GM12878 (cell line): ENCODE measurements at regions not wholly inside any gene's neighbourhood (a gene's known extent, or its start where the extent isn't known, plus 50 kb on each side); places are given as distances from the start of the nearest gene placed in this dataset.

Source experiments
- ATAC-seq: fragments of 200-7000 bp; cut with Tn5 transposase; 3 replicates; pipeline ENCODE4 v1.9.1; 2020; ENCODE audit warnings: mild to moderate bottlenecking, moderate library complexity
- BruUV-seq: library from RNA; stranded (reverse); fragments of 400-500 nt; replicated peaks from 2 replicates; lab custom pipeline; 2021; lab: Mats Ljungman, UMichigan
- CTCF ChIA-PET: fragments of 300-600 bp; sonication (Branson Sonifier 250); formaldehyde crosslinking; extraction: SDS; loops from one replicate; lab custom pipeline; 2021; ENCODE audit warnings: inconsistent platforms; lab: Yijun Ruan, JAX
- POLR2A ChIA-PET: fragments of 350-600 bp; formaldehyde crosslinking; extraction: SDS; loops from one replicate; lab custom pipeline; 2021; ENCODE audit warnings: inconsistent platforms; lab: Charles Lee
- RAD21 ChIA-PET: fragments of 300-600 bp; sonication (Branson Sonifier 250); formaldehyde crosslinking; loops from one replicate; lab custom pipeline; 2023; ENCODE audit warnings: antibody characterized with exemption; ENCODE audit not compliant: unreplicated experiment; lab: Charles Lee
- SMC1A ChIA-PET: fragments of 300-600 bp; sonication (Branson Sonifier 250); formaldehyde crosslinking; loops from one replicate; lab custom pipeline; 2023; ENCODE audit not compliant: unreplicated experiment, uncharacterized antibody; lab: Charles Lee
- DNase-seq: peaks from one replicate; pipeline ENCODE4 v3.0.0-alpha.2; 2011; ENCODE audit warnings: low read depth, low spot score
- FAIRE-seq: peaks from 3 replicates; lab custom pipeline; 2011; peaks lifted over from hg19 to GRCh38; lab: Jason Lieb, UNC
- H2AFZ ChIP-seq: 2 replicates; pipeline ENCODE4 v1.6.0; 2011; ENCODE audit warnings: low read depth, low read length, control low read depth; ENCODE audit not compliant: control insufficient read depth
- H3K27ac ChIP-seq: 2 replicates; pipeline ENCODE4 v1.5.1; 2011; ENCODE audit warnings: control low read depth; ENCODE audit not compliant: control insufficient read depth, insufficient read depth
- H3K27me3 ChIP-seq, 2 experiments: replicated peaks in 1 of 2; 2 replicates each; pipeline versions ENCODE4 v1.6.0 to v1.6.1; 2011; ENCODE audit warnings: low read length in 1 of 2; ENCODE audit not compliant: control insufficient read depth in 2 of 2, insufficient read depth in 2 of 2
- H3K36me3 ChIP-seq, 2 experiments: 2 replicates each; pipeline ENCODE4 v1.5.1; 2011; ENCODE audit warnings: low read length in 1 of 2; ENCODE audit not compliant: control insufficient read depth in 2 of 2, insufficient read depth in 2 of 2
- H3K4me1 ChIP-seq: 2 replicates; pipeline ENCODE4 v1.6.1; 2011; ENCODE audit warnings: mild to moderate bottlenecking, low read length, moderate library complexity, mixed read lengths; ENCODE audit not compliant: control insufficient read depth, insufficient read depth
- H3K4me2 ChIP-seq: 2 replicates; pipeline ENCODE4 v1.6.0; 2011; ENCODE audit warnings: control low read depth; ENCODE audit not compliant: control insufficient read depth, insufficient read depth
- H3K4me3 ChIP-seq: fragments of 200-600 bp; sonication (generic); 2 replicates; pipeline ENCODE4 v1.5.1; 2016
- H3K79me2 ChIP-seq: 2 replicates; pipeline ENCODE4 v1.6.0; 2011; ENCODE audit warnings: low read length; ENCODE audit not compliant: control insufficient read depth, insufficient read depth
- H3K9ac ChIP-seq: 2 replicates; pipeline ENCODE4 v1.8.0; 2011; ENCODE audit warnings: low read length, control low read depth, mixed read lengths; ENCODE audit not compliant: control insufficient read depth, insufficient read depth
- H3K9me3 ChIP-seq: replicated peaks from 3 replicates; pipeline ENCODE4 v1.5.1; 2011; ENCODE audit warnings: mild to moderate bottlenecking, low read length; ENCODE audit not compliant: control insufficient read depth, insufficient read depth
- H4K20me1 ChIP-seq: 2 replicates; pipeline ENCODE4 v1.6.0; 2011; ENCODE audit not compliant: control insufficient read depth, insufficient read depth
- ASH2L ChIP-seq: fragments of 300-600, 200-600 bp; sonication (generic); IDR thresholded peaks from 2 replicates; pipeline ENCODE4 v1.6.1; 2017; ENCODE audit warnings: low read depth, mild to moderate bottlenecking, borderline replicate concordance
- ATF2 ChIP-seq: IDR thresholded peaks from 2 replicates; pipeline ENCODE4 v1.6.1; 2012; ENCODE audit warnings: low read length, inconsistent platforms
- CHD2 ChIP-seq: IDR thresholded peaks from 2 replicates; pipeline ENCODE4 v1.6.1; 2011; ENCODE audit warnings: low read depth, low read length, improper control_type of control experiment, borderline replicate concordance
- E2F4 ChIP-seq: IDR thresholded peaks from 2 replicates; pipeline ENCODE4 v1.6.1; 2012; ENCODE audit warnings: low read depth, low read length, improper control_type of control experiment
- ESRRA ChIP-seq: IDR thresholded peaks from 2 replicates; pipeline ENCODE4 v1.6.1; 2012; ENCODE audit warnings: mild to moderate bottlenecking, low read length, improper control_type of control experiment
- KDM1A ChIP-seq: fragments of 200-600 bp; sonication (generic); IDR thresholded peaks from 2 replicates; pipeline ENCODE4 v1.6.1; 2016; ENCODE audit warnings: borderline replicate concordance
- MEF2B ChIP-seq: fragments of 450-650 bp; IDR thresholded peaks from 2 replicates; pipeline ENCODE4 v1.6.1; 2018; ENCODE audit warnings: mild to moderate bottlenecking, moderate library complexity; ENCODE audit not compliant: partially characterized antibody, poor library complexity, severe bottlenecking
- NFYB ChIP-seq: IDR thresholded peaks from 2 replicates; pipeline ENCODE4 v1.6.1; 2011; ENCODE audit warnings: low read depth, mild to moderate bottlenecking, low read length, improper control_type of control experiment, moderate library complexity; ENCODE audit not compliant: insufficient read depth
- NKRF ChIP-seq: fragments of 450-650 bp; conservative IDR thresholded peaks from 2 replicates; pipeline ENCODE4 v1.6.1; 2017; ENCODE audit warnings: mild to moderate bottlenecking, moderate library complexity
- NR2F1 ChIP-seq: fragments of 450-650 bp; conservative IDR thresholded peaks from 2 replicates; pipeline ENCODE4 v1.6.1; 2017; ENCODE audit warnings: mild to moderate bottlenecking
- RBBP5 ChIP-seq: fragments of 200-600 bp; sonication (generic); conservative IDR thresholded peaks from 2 replicates; pipeline ENCODE4 v1.6.1; 2016
- STAT1 ChIP-seq: fragments of 450-650 bp; conservative IDR thresholded peaks from 2 replicates; pipeline ENCODE4 v1.6.1; 2014; ENCODE audit warnings: antibody characterized with exemption, mild to moderate bottlenecking
- ZNF217 ChIP-seq: fragments of 450-650 bp; IDR thresholded peaks from 2 replicates; pipeline ENCODE4 v1.6.1; 2017; ENCODE audit warnings: antibody characterized with exemption, mild to moderate bottlenecking
- ZNF274 ChIP-seq: IDR thresholded peaks from one replicate; pipeline ENCODE4 v1.8.0; 2011; ENCODE audit not compliant: insufficient read length, insufficient read depth
- WGBS: methylation state at CpG from one replicate; pipeline ENCODE4 v1.1.6; 2016; ENCODE audit warnings: low lambda C conversion rate; ENCODE audit not compliant: insufficient replicate concordance, insufficient coverage; ENCODE audit errors: missing lambda C conversion rate; 5-methylcytosine and 5-hydroxymethylcytosine counted together
- in situ Hi-C: fragments of 300-500 bp; cut with MboI; formaldehyde crosslinking; loops from 9 replicates; pipeline ENCODE4 v1.14.3; 2018; ENCODE audit warnings: mixed read lengths
- intact Hi-C: fragments of 100-400 bp; cut with micrococcal nuclease; formaldehyde crosslinking; loops from one replicate; pipeline ENCODE4 v1.14.2; 2022; ENCODE audit not compliant: unreplicated experiment

- Histone ChIP-seq H3K9ac (no peak overlapping the region), H3K36me3 (no peaks in the 10 kb centered on the region), H3K79me2 (no peaks in the 10 kb centered on the region), H3K27me3 (no peaks in the 10 kb centered on the region), H3K27ac (no peak overlapping the region), H3K9me3 (no peaks in the 10 kb centered on the region), H2AFZ (no peak overlapping the region), H3K4me1 (no peaks in the 10 kb centered on the region), H3K4me3 (no peak overlapping the region), H3K4me2 (no peak overlapping the region), H4K20me1 (no peaks in the 10 kb centered on the region)
- intact Hi-C loops (no loop called here), in situ Hi-C loops (no loop called here)
- BruUV-seq, result no TSS peak
- FAIRE-seq, result no peak
- ChIA-PET SMC1A (no interaction called here), RAD21 (no interaction called here), POLR2A (no interaction called here), CTCF (no interaction called here)
- no peak for DNase-seq
- ATAC-seq, result no peak
- TF ChIP-seq NFYB (no peak), STAT1 (no peak), ESRRA (no peak), KDM1A (no peak), ZNF217 (no peak), ATF2 (no peak), RBBP5 (no peak), ZNF274 (no peak), CHD2 (no peak), NR2F1 (no peak), NKRF (no peak), ASH2L (no peak), MEF2B (no peak), E2F4 (no peak)
- WGBS, result 9% methylated on average over 1 of the region's 1 CpG
Observed at GRCh38 chr11:42727879-42728278, 583.9 kb upstream of the API5 start.
